SK-N-DZ (cell line): ENCODE measurements at regions not wholly inside any gene's neighbourhood (a gene's known extent, or its start where the extent isn't known, plus 50 kb on each side); places are given as distances from the start of the nearest gene placed in this dataset.
"Not testable (repeated sequence)": the region's sequence is repeated elsewhere in the genome, so short reads cannot be mapped to it uniquely, and the experiment has no call there.

Experiments
- DNase-seq: peaks from one replicate; pipeline ENCODE4 v3.0.0-alpha.2; 2015; ENCODE audit warnings: low spot score

- DNase-seq, result no peak
Measured at GRCh38 chr2:123808243-123808642, 216.8 kb upstream of the CNTNAP5 start.

- no peak for DNase-seq
Measured at GRCh38 chr2:123811846-123812245, 213.2 kb upstream of the CNTNAP5 start.

GRCh38 chr2:123816203-123816602, 208.9 kb upstream of the CNTNAP5 start:
- DNase-seq, result no peak

GRCh38 chr2:123816928-123817327, 208.2 kb upstream of the CNTNAP5 start:
- no peak for DNase-seq

- DNase-seq, result no peak
Measured at GRCh38 chr2:123826729-123827271, 198.3 kb upstream of the CNTNAP5 start.

- DNase-seq, result no peak
Measured at GRCh38 chr2:123839326-123839725, 185.8 kb upstream of the CNTNAP5 start.

GRCh38 chr2:123840016-123840415, 185.1 kb upstream of the CNTNAP5 start:
- DNase-seq, result no peak

GRCh38 chr2:123840574-123840973, 184.5 kb upstream of the CNTNAP5 start:
- no peak for DNase-seq

GRCh38 chr2:123851281-123851680, 173.8 kb upstream of the CNTNAP5 start:
- no peak for DNase-seq

GRCh38 chr2:123853161-123853560, 171.9 kb upstream of the CNTNAP5 start:
- no peak for DNase-seq

GRCh38 chr2:123859031-123859430, 166.1 kb upstream of the CNTNAP5 start:
- DNase-seq, result not testable (repeated sequence)

GRCh38 chr2:123864416-123864815, 160.7 kb upstream of the CNTNAP5 start:
- no peak for DNase-seq

GRCh38 chr2:123870206-123870880, 154.7 kb upstream of the CNTNAP5 start:
- DNase-seq, result no peak

- DNase-seq, result no peak
Measured at GRCh38 chr2:123870881-123871276, 154.2 kb upstream of the CNTNAP5 start.

- no peak for DNase-seq
Measured at GRCh38 chr2:123890148-123890547, 134.9 kb upstream of the CNTNAP5 start.

GRCh38 chr2:123894167-123894566, 130.9 kb upstream of the CNTNAP5 start:
- DNase-seq, result no peak

GRCh38 chr2:123895651-123896050, 129.4 kb upstream of the CNTNAP5 start:
- DNase-seq, result no peak

GRCh38 chr2:123901256-123901655, 123.8 kb upstream of the CNTNAP5 start:
- no peak for DNase-seq

GRCh38 chr2:123906361-123906760, 118.7 kb upstream of the CNTNAP5 start:
- DNase-seq, result no peak

- DNase-seq, result no peak
Measured at GRCh38 chr2:123908522-123908921, 116.6 kb upstream of the CNTNAP5 start.

GRCh38 chr2:123912171-123912570, 112.9 kb upstream of the CNTNAP5 start:
- DNase-seq, result no peak

- DNase-seq, result no peak
Measured at GRCh38 chr2:123913143-123913735, 111.8 kb upstream of the CNTNAP5 start.

- DNase-seq, result no peak
Measured at GRCh38 chr2:123915380-123915779, 109.7 kb upstream of the CNTNAP5 start.
